GM18502 (cell line): ENCODE measurements at regions not wholly inside any gene's neighbourhood (a gene's known extent, or its start where the extent isn't known, plus 50 kb on each side); places are given as distances from the start of the nearest gene placed in this dataset.

Experiments used
- ATAC-seq: cut with Tn5 transposase; IDR thresholded peaks from one replicate; pipeline ENCODE4 v1.9.1; 2021; ENCODE audit warnings: mild to moderate bottlenecking; ENCODE audit not compliant: unreplicated experiment, poor library complexity

DNA sequence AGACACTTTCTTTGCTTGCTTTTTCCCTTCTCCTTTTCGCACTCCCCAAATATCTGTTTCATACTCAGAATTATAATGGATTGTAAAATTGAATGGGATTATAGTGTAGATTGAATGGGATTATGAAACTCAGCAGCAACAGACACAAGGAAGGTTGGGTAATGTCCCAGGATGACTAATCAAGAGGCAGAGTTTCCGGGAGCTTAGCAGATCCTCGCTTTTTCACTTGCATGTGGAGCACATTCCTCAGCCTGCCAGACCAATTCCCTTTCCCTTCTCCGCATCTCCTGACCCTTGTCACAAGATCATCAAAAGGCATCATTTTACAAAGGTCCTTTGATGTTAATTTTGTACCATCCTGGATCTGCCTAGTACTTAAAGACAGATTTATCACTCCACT, 55.1 kb upstream of the SLC1A1 start:
- ATAC-seq: no peak

DNA sequence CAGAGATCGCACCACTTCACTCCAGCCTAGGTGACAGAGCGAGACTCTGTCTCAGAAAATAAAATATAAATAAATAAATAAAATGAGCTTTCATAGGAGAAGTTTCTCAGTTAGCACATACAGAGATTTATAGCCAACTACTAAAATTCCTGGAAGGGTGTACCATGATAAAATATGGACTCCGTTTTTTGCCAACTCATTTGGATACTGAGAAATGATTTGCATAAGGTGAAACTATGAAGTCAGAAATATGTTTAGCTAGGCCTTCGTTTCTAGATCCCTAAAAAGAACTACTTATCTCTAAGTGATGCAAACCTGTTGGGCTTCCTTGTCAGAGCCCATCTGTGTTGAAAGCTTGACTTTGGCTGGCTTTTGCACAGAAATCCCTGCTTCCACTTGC, 56.9 kb upstream of the SLC1A1 start:
- peak; percentile 65 for ATAC-seq

DNA sequence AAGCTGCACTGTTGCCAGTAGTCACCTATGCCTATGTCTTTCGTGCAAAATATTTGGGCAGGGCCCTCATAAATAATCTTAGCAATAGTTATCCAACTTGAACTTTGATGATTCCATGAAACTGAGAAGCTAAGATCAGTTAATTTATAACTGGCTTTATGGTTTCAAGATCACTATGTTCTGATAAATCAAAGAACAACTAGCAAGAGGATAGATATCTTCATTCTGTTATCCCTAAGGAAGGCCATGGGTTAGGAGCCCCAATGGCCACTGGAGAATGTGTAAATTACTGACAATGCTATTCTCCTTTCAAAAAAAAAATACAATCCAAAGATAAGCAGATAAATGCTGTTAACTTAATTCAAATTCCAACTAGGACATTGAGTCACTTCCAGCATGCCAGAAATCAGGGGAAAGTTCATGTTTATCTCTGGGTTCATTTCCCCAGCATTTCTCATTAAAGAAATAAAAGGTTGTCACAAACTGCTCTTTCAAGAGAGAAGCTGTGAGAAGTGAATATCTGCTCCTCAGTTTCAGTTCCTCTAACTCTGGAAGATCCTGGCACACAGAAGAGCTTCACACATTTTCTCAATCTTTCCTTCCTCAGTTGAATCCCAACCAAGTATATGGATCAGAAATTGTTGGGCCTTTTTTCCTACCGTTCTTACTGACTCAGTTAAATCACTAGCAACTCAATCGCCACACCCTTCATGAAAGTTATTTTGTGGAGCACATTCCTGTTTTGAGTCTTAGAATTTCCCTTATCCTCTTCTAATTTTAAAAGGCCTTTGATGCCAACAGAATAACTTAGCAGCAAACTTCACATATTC, 59.6 kb upstream of the SLC1A1 start:
- no peak for ATAC-seq

DNA sequence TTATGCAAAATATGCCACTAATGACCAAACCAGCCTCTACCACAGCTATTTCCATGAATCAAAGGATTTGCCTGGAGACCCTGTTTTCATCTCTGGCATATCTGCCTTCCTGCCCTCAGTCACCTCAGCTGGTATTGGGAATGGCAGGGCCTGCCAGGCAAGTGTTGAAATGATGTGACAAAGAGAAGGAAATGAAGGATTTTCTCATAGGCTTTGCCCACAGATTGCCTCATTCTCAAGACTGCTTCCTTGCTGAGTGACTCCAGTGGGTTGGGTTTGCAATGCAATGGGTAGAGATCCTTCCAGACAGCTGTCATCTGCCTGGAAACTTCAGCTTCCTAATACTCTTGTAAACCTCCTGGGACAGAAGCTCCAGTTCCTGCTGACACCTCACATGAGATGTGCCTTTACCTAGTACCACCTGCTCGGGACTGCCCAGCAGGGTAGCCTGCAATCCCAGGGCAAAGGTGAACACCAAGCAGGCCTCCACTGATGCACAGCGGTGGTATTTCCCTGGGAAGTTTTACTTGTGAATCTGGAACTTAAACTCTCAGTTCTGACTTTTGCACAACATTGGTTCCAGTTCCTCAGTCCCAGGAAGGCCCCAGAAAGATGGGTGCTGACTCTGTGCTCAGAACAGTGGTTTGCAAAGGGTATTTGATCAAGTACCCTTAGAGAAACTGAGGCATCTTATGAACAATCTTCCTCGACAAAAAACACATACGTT, 64.8 kb upstream of the SLC1A1 start:
- ATAC-seq: peak; percentile 49

DNA sequence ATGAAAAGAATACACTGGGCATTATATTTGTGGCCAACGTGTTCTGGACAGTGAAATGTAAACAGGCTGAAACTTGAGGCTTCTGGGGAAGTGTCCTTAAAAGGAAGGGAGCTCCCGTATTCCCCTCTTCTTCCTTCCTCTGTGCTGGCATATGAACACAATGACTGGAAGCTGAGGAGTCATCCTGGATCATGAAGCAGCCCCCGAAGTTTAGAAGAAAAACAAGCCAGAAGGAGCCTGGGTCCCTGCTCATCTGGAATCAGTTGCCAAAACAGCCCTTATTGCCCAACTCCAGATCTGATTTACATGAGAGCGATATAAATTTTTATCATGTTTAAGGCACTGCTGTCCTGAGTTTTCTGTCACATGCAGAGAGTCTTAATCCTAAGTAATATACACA, 65.4 kb upstream of the SLC1A1 start:
- no peak for ATAC-seq

DNA sequence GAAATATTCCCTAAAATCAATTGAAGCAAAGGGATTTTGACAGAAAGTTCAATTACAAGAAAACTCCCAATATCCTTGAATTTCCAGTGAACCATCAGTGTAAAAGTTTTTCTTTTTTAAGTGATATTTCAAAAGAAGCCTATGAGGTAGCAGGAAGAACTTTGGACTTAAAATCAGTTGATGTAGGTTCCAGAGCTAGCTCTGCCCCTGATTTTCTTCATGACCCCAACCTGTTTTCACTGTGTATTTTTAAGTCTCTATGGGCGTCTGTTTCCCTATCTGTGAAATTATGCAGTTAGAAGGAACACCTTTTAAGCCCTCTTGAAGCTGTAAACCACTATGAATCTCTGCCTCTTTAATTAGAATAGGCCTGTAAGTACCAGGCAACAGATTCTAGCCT, 66.2 kb upstream of the SLC1A1 start:
- no peak for ATAC-seq

DNA sequence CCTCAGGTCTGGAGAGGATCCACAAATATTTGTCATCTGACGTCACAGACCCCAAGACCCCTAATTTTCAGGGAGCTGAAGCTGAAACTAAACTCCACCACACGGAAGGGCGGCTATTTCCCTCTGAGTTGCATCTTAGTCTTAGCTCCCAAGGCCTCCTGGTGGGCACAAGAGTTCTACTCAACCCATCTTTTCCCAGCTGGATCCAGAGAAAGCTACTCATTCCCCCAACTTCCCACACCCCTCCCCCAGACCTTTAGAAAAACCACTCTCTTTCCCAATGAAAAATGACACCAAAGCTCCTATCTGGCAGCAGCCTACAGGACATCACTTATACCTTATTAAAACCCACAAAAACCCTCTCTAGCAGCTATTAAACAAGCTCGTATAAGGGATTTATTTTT, 67.1 kb upstream of the SLC1A1 start:
- ATAC-seq: no peak

DNA sequence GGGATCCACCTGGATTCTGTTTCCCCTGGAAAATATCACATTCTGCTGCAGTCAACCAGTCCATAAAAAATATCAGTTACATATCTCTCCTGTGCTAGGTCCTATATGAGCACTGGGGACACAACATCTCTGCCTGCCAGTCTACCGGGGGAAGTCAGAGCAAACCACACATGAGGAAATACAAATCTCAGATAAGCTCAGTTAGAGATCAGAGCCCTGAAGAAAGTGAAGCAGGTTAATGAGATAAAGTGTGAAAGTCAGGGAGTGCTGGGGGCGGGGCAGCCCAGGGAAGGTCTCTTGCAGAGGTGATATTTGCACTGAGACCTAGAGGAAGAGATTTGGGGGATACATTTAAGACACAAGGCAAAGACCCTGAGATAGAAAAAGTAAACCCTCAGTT, 67.8 kb upstream of the SLC1A1 start:
- peak; percentile 73 for ATAC-seq

DNA sequence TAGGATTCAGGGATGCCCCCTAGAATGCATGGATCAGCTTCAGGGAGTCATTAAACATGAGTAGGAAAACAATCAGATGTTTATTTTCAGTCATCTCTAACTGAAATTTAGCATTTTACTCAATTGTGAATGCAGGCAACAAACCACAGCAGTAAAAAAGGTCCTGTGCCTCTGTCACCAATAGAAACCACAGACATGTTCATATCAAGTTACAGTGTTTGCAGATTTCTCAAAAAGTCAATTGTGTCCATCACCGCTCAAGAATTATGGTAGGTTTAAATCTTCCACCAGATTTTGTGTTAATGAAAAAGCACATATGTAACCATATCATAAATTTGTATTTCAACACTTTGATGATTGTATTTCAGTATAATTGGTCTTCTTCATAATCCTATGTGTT, 68.4 kb upstream of the SLC1A1 start:
- ATAC-seq: no peak

DNA sequence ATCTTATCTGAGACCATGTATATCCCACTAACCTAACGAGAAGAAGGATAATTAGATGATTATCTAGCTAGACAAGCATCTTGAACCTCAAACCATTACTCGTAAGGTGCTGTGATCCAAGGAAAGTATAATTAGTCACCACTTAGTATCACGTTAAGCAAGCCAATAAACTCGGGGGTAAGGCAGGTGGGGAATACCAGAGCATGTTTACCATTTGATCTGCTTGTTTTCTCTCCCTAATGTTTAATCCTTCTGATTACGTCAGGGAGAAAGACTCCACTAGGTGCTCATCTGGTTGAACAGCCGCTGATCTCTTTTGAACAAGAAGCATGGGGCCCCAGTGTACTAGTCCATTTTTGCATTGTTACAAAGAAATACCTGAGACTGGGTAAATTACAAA, 69.9 kb upstream of the SLC1A1 start:
- no peak for ATAC-seq

DNA sequence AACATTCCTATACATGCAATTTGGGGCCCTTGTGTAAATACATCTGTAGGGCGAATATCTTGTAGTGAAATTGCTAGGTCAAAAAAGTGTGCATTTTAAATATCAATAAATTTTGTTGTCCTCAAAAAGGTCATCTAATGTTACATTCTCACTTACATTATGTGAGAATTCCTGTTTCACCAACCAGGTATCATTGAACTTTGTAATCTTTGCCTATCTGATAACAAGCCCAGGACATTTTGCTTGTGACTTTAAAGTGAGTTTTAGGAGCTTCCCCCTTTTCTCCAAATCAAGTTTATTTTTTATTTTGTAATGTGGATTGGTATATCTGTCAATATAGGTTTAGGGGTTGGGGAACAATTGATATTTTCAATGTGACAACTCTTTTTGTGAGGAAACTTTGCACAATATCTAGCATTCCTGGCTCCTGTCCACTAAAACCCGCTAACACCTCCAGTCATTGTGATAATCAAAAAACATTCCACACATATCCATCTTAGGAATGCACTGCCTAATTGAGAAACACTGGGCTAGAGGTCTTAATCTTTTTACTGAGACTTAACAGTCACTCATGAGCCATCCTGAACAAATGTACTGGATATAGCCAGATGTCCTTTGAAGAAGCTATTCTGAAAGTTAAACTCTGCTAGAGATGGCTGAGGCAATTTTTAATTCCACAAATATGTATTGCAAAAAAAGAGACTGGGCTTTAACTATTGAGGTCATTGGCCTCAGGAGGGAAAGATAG, 72.5 kb upstream of the SLC1A1 start:
- no peak for ATAC-seq

DNA sequence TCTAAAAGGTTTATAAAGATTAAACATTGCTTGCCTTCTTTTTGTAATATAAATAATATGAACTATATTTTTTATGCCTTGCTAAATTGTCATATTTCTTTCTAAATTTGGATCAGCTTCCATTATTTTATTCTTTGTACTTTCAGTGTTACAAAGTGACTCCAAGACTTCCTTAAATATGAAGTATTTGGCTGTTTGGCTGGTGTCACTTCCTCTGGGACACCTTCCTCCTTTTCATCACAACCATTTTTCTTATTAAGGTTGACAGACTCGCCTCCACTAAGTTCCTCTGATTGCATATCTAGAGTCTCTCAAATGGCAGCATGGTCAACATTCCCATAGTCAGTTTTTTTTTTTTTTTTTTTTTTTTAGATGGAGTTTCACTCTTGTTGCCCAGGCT, 73.8 kb upstream of the SLC1A1 start:
- ATAC-seq: no peak

DNA sequence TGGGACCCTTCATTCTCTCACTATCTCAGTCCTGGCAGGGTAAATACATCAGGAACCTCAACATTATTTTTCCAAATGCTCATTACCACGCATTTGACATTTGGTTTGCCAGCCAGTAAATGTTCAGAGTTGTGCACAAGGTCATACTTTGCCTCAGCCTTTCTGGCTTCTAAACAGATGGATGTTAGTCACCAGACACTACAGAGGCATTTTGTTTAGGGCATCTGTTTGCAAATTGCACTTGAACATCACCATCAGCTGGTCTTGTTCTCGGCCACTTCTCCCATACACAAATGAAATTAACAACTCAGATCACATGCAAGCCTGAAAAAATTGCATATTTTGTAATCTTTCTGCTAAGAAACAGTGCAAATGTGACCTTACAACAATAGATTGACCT, 75.0 kb upstream of the SLC1A1 start:
- ATAC-seq: no peak

DNA sequence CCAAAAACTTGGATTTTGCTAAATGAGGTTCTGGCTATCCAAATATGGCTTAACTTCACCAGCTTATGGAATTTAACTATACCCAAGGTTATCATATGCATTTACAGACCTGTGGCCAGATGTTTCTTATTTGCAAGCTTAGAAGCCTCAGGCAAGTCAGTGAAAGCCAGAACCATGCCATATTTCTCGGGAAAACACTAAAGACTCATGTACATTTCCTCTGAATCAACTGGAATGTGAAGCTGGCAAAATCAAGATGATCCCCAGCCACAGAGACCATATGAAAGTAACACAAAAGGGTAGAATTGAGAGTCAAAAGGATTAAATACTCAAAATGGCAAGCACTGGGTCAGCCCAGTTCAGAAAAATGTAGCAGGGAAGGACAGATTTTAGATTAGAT, 76.4 kb upstream of the SLC1A1 start:
- ATAC-seq: no peak

DNA sequence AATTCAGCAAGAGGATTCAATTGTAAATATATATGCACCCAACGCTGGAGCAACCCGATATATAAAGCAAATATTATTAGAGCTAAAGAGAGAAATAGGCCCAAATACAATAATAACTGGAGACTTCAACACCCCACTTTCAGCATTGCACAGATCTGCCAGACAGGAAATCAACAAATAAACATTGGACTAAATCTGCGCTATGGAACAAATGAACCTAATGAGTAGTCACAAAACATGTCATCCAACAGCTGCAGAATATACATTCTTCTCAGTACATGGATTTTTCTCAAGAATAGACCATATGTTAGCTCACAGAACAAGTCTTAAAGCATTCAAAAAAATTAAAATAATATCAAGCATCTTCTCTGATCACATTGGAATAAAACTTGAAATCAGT, 86.1 kb upstream of the SLC1A1 start:
- ATAC-seq: no peak

DNA sequence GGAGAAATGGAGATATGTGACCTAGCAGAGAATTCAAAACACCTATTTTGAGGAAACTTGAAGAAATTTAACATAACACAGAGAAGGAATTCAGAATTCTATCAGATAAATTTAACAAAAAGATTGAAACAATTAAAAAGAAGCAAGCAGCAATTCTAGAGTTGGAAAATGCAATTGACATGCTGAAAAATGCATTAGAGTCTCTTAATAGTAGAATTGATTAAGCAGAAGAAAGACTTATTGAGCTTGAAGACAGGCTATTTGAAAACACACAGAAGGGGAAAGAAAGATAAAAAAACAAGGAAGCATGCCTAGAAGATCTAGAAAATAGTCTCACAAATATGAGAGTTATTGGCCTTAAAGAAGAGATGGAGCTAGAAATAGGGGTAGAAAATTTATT, 87.8 kb upstream of the SLC1A1 start:
- ATAC-seq: no peak

DNA sequence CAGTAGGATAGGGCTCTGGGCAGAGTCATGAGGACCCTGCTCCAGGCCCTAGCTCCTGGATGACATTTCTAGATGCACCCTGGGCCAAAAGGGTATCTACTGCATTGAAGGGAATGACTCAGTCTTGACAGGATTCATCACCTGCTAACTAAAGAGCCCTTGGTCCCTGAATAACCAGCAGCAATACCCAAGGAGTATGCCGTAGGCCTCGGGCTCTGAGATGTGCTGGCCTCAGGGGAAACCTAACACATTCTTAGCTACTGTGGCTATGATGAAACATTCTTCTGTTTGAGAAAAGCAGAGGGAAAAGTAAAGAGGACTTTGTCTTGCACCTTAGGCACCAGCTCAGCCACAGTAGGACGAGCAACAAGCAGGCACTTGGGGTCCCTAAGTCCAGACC, 89.5 kb upstream of the SLC1A1 start:
- no peak for ATAC-seq

DNA sequence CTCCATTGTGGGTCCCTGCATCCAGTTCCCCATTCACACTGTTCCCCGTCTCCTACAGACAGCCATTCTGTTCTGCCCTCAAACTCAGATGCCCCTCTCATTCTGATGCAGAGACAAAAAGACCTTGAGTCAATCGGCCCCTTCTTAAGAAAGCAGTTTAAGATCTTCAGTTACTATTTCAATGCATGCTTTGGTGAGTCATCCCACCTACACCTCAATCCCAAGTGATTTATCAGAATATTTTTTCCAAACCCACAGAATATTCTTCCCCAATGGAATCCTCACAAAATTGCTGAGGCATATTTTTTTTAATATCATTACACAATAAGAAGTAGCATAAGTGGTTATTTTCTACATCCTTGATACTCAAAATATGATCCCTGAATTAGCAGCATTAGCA, 92.4 kb upstream of the SLC1A1 start:
- no peak for ATAC-seq

DNA sequence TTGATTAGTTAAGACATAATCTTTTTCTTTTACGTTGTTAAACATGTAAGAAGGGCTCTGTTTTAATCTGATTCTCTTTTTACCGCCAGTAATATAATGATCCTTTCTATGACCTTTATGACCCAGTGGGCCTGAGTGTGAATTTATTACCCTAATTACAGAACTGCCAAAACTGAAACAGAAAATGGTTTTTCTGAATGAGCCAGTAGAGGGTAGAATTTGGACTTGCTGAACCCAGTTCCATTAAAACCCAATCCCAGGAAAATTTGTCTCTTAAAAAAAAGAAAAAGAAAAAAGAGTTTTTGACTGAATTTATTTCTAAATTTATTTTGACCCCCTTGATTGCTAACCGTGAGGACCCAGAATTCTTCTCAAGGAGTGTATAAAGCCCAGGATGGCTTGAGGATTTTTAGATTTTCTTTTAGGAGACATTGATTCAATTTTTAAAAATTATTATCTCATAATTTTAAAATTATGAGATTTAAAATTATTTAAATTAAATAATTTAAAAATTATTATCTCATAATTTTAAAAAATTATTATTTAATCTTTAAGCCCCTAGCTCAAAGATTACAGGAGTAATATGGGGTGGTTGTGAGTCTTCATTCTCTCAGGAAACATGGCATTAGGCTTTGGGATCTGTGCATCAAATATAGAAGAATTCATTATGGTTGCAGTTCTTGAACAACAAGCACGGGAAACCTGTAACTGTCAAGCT, 94.1 kb upstream of the GLIS3 start:
- no peak for ATAC-seq

DNA sequence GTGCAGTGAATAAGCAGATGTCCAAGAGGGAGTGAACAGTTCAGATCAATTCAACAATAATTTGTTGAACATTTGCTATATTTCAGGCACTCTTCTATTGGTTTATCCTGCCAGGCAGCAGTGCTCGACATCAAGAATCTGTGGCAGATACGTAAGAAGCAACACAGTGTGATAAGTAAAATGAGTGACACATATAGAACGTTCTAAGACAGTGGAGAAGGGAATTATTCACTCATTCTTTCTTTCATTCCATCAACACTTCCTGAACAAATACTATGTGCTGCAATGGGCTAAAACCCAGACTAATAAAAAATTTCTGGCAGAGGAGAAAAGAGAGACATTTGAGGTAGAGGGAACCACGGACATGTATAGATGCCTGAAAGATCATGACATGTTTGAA, 89.9 kb upstream of the GLIS3 start:
- no peak for ATAC-seq

DNA sequence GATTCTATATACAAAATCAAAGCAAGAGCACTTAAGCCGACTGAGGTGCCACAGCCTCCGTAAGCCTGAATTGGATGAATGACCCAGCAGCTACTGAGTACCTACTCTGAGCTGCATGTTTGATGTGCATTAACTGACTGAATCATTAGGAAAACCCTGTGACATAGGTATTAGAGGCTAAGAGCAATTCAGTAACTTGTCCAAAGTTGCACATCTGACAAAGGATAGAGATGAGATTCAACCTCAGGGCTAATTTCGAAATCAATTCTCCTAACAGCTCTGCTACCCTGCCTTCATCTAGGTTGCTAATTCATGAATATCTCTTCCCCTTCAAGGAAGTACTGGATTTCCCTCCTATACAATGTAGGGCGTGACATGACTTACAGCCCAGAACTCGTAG, 89.1 kb upstream of the GLIS3 start:
- ATAC-seq: no peak
